Gastroesophageal sphincter (tissue), 3 donors: ENCODE measurements at regions not wholly inside any gene's neighbourhood (a gene's known extent, or its start where the extent isn't known, plus 50 kb on each side); places are given as distances from the start of the nearest gene placed in this dataset.

Source experiments
- EP300 ChIP-seq: sonication (generic); formaldehyde crosslinking; IDR thresholded peaks from one replicate; pipeline ENCODE4 v1.6.1; 2017; ENCODE audit warnings: antibody characterized with exemption, mild to moderate bottlenecking
- POLR2A ChIP-seq, 2 donors: fragments of 450-650 bp; IDR thresholded peaks; one replicate each; pipeline ENCODE4 v1.6.1; 2017; ENCODE audit warnings: antibody characterized with exemption in 2 of 2, mild to moderate bottlenecking in 2 of 2, moderate library complexity in 1 of 2
- POLR2AphosphoS5 ChIP-seq: sonication (generic); formaldehyde crosslinking; IDR thresholded peaks from one replicate; pipeline ENCODE4 v1.6.1; 2017; ENCODE audit warnings: antibody characterized with exemption
- TF ChIP-seq, protein P1 (sequence below), 4 experiments: fragments of 200-600 bp in 2 of 4; fragments of 450-650 bp in 2 of 4; sonication (generic) in 1 of 4; IDR thresholded peaks; one replicate each; pipeline ENCODE4 v1.5.1; 2017 to 2019; ENCODE audit warnings: antibody characterized with exemption in 4 of 4, mild to moderate bottlenecking in 2 of 4, moderate library complexity in 2 of 4

DNA sequence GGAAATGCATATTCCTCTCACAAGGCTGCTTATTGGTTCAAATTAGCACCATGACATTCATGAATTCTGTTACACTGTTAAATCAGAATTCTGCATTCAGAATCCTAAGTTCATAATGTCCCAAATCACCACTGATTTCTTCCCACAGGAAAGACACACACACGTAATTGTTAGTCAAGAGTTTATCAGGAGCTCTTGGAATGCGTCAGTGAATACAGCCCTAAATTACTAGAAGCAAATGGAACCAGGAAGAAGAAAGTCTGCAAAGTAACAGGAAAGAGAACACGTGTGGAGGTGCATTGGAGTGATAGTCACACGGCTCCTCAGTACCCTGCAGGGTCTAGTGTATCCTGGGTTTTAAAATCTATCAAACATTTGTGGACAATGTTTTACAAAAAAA lies 110.2 kb downstream of the ANXA2R start:
- TF ChIP-seq, protein P1, sequence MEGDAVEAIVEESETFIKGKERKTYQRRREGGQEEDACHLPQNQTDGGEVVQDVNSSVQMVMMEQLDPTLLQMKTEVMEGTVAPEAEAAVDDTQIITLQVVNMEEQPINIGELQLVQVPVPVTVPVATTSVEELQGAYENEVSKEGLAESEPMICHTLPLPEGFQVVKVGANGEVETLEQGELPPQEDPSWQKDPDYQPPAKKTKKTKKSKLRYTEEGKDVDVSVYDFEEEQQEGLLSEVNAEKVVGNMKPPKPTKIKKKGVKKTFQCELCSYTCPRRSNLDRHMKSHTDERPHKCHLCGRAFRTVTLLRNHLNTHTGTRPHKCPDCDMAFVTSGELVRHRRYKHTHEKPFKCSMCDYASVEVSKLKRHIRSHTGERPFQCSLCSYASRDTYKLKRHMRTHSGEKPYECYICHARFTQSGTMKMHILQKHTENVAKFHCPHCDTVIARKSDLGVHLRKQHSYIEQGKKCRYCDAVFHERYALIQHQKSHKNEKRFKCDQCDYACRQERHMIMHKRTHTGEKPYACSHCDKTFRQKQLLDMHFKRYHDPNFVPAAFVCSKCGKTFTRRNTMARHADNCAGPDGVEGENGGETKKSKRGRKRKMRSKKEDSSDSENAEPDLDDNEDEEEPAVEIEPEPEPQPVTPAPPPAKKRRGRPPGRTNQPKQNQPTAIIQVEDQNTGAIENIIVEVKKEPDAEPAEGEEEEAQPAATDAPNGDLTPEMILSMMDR (IDR thresholded peaks at IDR 0.05), result no peak
- no peak for TF ChIP-seq POLR2AphosphoS5
- no peak for TF ChIP-seq POLR2A (IDR thresholded peaks at IDR 0.05)
- no peak for TF ChIP-seq EP300
